ENCODE measurements at regions not wholly inside any gene's neighbourhood (a gene's known extent, or its start where the extent isn't known, plus 50 kb on each side); places are given as distances from the start of the nearest gene placed in this dataset.

GRCh38 chr5:143972068-143972467, 160.1 kb downstream of the HMHB1 start:
- Histone ChIP-seq H3K4me1 (ENCODE audit: insufficient read depth, low read length, poor library complexity, severe bottlenecking) (no peaks in the 10 kb centered on the region), H3K36me3 (ENCODE audit: insufficient read depth, low read length, poor library complexity, severe bottlenecking) (no peaks in the 10 kb centered on the region), H3K27me3 (replicated peaks; ENCODE audit: insufficient read depth, low read depth, low read length, poor library complexity) (peaks cover 37% of the 10 kb centered on the region), H3K27ac (ENCODE audit: low read depth, low read length, poor library complexity, severe bottlenecking) (no peak overlapping the region), H3K9me3 (ENCODE audit: low read depth, low read length, poor library complexity, severe bottlenecking) (no peaks in the 10 kb centered on the region), H3K4me3 (ENCODE audit: low read depth, low read length, poor library complexity, severe bottlenecking) (no peak overlapping the region)
- TF ChIP-seq CTCF (conservative IDR thresholded peaks at IDR 0.05; ENCODE audit: low read depth, low read length), result no peak
- TF ChIP-seq EZH2 (IDR thresholded peaks at IDR 0.05; ENCODE audit: borderline replicate concordance, low read depth, low read length, poor library complexity, severe bottlenecking), result no peak
- ChIA-PET POLR2A (ENCODE audit: low non-redundant PET) (no interaction called here), CTCF (no interaction called here)
- BruUV-seq (replicated peaks), result no TSS peak
- intact Hi-C loops (cut with micrococcal nuclease; ENCODE audit: unreplicated experiment), result no loop called here
- DNase-seq (ENCODE audit: low spot score), result no peak

DNA sequence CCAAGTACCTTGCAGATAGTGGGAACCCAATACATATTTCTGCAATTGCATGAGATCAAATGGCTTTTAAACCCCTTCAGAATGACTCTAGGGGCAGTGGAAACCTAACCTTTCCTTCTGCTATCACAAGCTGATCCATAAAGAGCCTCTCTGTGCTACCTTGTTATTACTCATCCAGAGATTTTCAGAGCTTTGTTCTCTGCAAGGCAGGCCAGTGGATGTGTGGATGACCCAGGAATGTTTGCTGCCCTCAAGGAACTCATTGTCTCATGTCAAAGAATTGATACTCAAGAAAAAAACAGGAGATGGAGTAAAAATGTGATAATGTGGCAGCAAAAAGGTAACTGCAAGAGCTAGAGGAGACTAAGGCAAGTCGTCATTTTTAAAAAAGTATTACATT, 164.1 kb downstream of the HMHB1 start:
- no peak overlapping the region for H3K27ac ChIP-seq (ENCODE audit: low read depth, low read length, poor library complexity, severe bottlenecking)
- H3K4me1 ChIP-seq (ENCODE audit: insufficient read depth, low read length, poor library complexity, severe bottlenecking), result no peaks in the 10 kb centered on the region
- no TSS peak for BruUV-seq (replicated peaks)
- H3K4me3 ChIP-seq (ENCODE audit: low read depth, low read length, poor library complexity, severe bottlenecking), result no peak overlapping the region
- CTCF ChIA-PET, result no interaction called here
- H3K27me3 ChIP-seq (replicated peaks; ENCODE audit: insufficient read depth, low read depth, low read length, poor library complexity), result peaks cover 21% of the 10 kb centered on the region
- POLR2A ChIA-PET (ENCODE audit: low non-redundant PET), result no interaction called here
- no peaks in the 10 kb centered on the region for H3K36me3 ChIP-seq (ENCODE audit: insufficient read depth, low read length, poor library complexity, severe bottlenecking)
- no peak for DNase-seq (ENCODE audit: low spot score)
- TF ChIP-seq CTCF (conservative IDR thresholded peaks at IDR 0.05; ENCODE audit: low read depth, low read length) (no peak), EZH2 (IDR thresholded peaks at IDR 0.05; ENCODE audit: borderline replicate concordance, low read depth, low read length, poor library complexity, severe bottlenecking) (no peak)
- intact Hi-C loops (cut with micrococcal nuclease; ENCODE audit: unreplicated experiment), result no loop called here
- no peaks in the 10 kb centered on the region for H3K9me3 ChIP-seq (ENCODE audit: low read depth, low read length, poor library complexity, severe bottlenecking)

DNA sequence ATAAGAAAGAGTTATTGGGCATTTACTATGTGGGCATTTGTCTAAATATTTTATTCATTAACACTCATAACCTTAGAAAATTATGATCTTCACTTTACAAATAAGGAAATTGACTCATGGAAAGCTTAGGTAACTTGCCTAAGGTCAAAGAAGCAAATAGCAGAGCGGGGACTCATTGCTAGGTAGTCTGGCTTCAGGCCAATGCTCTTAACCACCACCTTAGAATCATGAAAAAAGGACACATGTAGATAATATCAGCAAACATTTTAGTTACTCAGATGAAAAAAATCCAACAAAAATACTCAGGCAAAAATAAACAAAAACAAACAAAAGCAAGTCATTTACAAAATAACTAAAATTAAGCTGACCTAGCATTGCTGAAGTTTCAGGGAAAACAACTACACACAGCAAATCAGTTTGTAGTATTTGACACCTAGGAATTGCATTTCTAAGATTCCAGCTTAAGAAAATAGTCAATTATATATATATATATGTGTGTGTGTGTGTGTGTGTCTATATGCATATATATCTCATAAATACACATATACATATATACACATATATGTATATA, 166.0 kb downstream of the HMHB1 start:
- H3K4me3 ChIP-seq (ENCODE audit: low read depth, low read length, poor library complexity, severe bottlenecking), result no peak overlapping the region
- no TSS peak for BruUV-seq (replicated peaks)
- H3K27me3 ChIP-seq (replicated peaks; ENCODE audit: insufficient read depth, low read depth, low read length, poor library complexity), result peaks cover 5% of the 10 kb centered on the region
- ChIA-PET CTCF (no interaction called here), POLR2A (ENCODE audit: low non-redundant PET) (no interaction called here)
- H3K4me1 ChIP-seq (ENCODE audit: insufficient read depth, low read length, poor library complexity, severe bottlenecking), result no peaks in the 10 kb centered on the region
- no peaks in the 10 kb centered on the region for H3K36me3 ChIP-seq (ENCODE audit: insufficient read depth, low read length, poor library complexity, severe bottlenecking)
- H3K9me3 ChIP-seq (ENCODE audit: low read depth, low read length, poor library complexity, severe bottlenecking), result no peaks in the 10 kb centered on the region
- no peak overlapping the region for H3K27ac ChIP-seq (ENCODE audit: low read depth, low read length, poor library complexity, severe bottlenecking)
- TF ChIP-seq CTCF (conservative IDR thresholded peaks at IDR 0.05; ENCODE audit: low read depth, low read length) (no peak), EZH2 (IDR thresholded peaks at IDR 0.05; ENCODE audit: borderline replicate concordance, low read depth, low read length, poor library complexity, severe bottlenecking) (no peak)
- intact Hi-C loops (cut with micrococcal nuclease; ENCODE audit: unreplicated experiment), result no loop called here
- DNase-seq (ENCODE audit: low spot score), result no peak
